Calu3 (cell line): ENCODE measurements at regions not wholly inside any gene's neighbourhood (a gene's known extent, or its start where the extent isn't known, plus 50 kb on each side); places are given as distances from the start of the nearest gene placed in this dataset.

Experiments
- BruUV-seq: library from RNA; stranded (reverse); fragments of 400-500 nt; replicated peaks from 2 replicates; lab custom pipeline; 2021; lab: Mats Ljungman, UMichigan
- CTCF ChIA-PET: fragments of 300-600 bp; sonication (Branson Sonifier 250); formaldehyde crosslinking; loops from one replicate; lab custom pipeline; 2022; ENCODE audit warnings: antibody characterized with exemption; lab: Charles Lee
- DNase-seq: peaks from one replicate; pipeline ENCODE4 v3.0.0; 2022
- H3K27ac Mint-ChIP-seq: one replicate; pipeline ENCODE4 v1.8.0; 2022; ENCODE audit warnings: mixed read lengths; ENCODE audit not compliant: unreplicated experiment
- H3K27me3 Mint-ChIP-seq: one replicate; pipeline ENCODE4 v1.8.0; 2022; ENCODE audit warnings: mixed read lengths; ENCODE audit not compliant: unreplicated experiment
- H3K36me3 Mint-ChIP-seq: one replicate; pipeline ENCODE4 v1.8.0; 2022; ENCODE audit warnings: mild to moderate bottlenecking, moderate library complexity, mixed read lengths; ENCODE audit not compliant: insufficient read depth, unreplicated experiment
- H3K4me1 Mint-ChIP-seq: one replicate; pipeline ENCODE4 v1.8.0; 2022; ENCODE audit warnings: mild to moderate bottlenecking, low read depth, mixed read lengths; ENCODE audit not compliant: unreplicated experiment
- H3K4me3 Mint-ChIP-seq: one replicate; pipeline ENCODE4 v1.8.0; 2022; ENCODE audit warnings: mild to moderate bottlenecking, low read depth, moderate library complexity, mixed read lengths; ENCODE audit not compliant: unreplicated experiment
- H3K9me3 Mint-ChIP-seq: one replicate; pipeline ENCODE4 v1.8.0; 2022; ENCODE audit warnings: low read depth, mixed read lengths; ENCODE audit not compliant: unreplicated experiment
- CTCF ChIP-seq: fragments of 200-600 bp; IDR thresholded peaks from one replicate; pipeline ENCODE4 v1.8.0; 2022; ENCODE audit warnings: antibody characterized with exemption; ENCODE audit not compliant: unreplicated experiment
- intact Hi-C: fragments of 100-400 bp; cut with micrococcal nuclease; formaldehyde crosslinking; loops from one replicate; pipeline ENCODE4 v1.10.0; 2022; ENCODE audit not compliant: unreplicated experiment

- Mint-ChIP-seq H3K36me3 (no peaks in the 10 kb centered on the region), H3K4me1 (no peaks in the 10 kb centered on the region), H3K27ac (no peak overlapping the region), H3K4me3 (no peak overlapping the region), H3K27me3 (no peaks in the 10 kb centered on the region), H3K9me3 (no peaks in the 10 kb centered on the region)
- CTCF ChIA-PET: interaction anchor here (0.6 kb wide), 1 partner anchor 24 kb away, joined by 3 read pairs; no protein-coding TSS in a partner anchor
- no peak for TF ChIP-seq CTCF
- BruUV-seq: no TSS peak
- intact Hi-C loops: no loop called here
- no peak for DNase-seq
Measured at GRCh38 chr3:105039004-105039403, 327.7 kb upstream of the ALCAM start.

- H3K27ac Mint-ChIP-seq: no peak overlapping the region
- intact Hi-C loops: no loop called here
- no peak for DNase-seq
- H3K36me3 Mint-ChIP-seq: no peaks in the 10 kb centered on the region
- H3K9me3 Mint-ChIP-seq: no peaks in the 10 kb centered on the region
- no TSS peak for BruUV-seq
- CTCF ChIA-PET: no interaction called here
- no peak for TF ChIP-seq CTCF
- H3K4me3 Mint-ChIP-seq: no peak overlapping the region
- H3K27me3 Mint-ChIP-seq: no peaks in the 10 kb centered on the region
- no peaks in the 10 kb centered on the region for H3K4me1 Mint-ChIP-seq
Measured at GRCh38 chr3:105040026-105040622, 326.6 kb upstream of the ALCAM start.

GRCh38 chr3:105042586-105042985 lies 324.1 kb upstream of the ALCAM start:
- no TSS peak for BruUV-seq

GRCh38 chr3:105051111-105051510 lies 315.6 kb upstream of the ALCAM start:
- intact Hi-C loops: no loop called here
- no peak overlapping the region for H3K4me3 Mint-ChIP-seq
- H3K27me3 Mint-ChIP-seq: no peaks in the 10 kb centered on the region
- no peak for TF ChIP-seq CTCF
- no peaks in the 10 kb centered on the region for H3K4me1 Mint-ChIP-seq
- H3K9me3 Mint-ChIP-seq: no peaks in the 10 kb centered on the region
- no peaks in the 10 kb centered on the region for H3K36me3 Mint-ChIP-seq
- BruUV-seq: no TSS peak
- no peak for DNase-seq
- H3K27ac Mint-ChIP-seq: no peak overlapping the region
- CTCF ChIA-PET: no interaction called here

More at GRCh38 chr3:105042586-105042985, 324.1 kb upstream of the ALCAM start:
- no peaks in the 10 kb centered on the region for H3K4me1 Mint-ChIP-seq
- no peaks in the 10 kb centered on the region for H3K27me3 Mint-ChIP-seq
- no peaks in the 10 kb centered on the region for H3K36me3 Mint-ChIP-seq
- TF ChIP-seq CTCF: no peak
- no peaks in the 10 kb centered on the region for H3K9me3 Mint-ChIP-seq
- intact Hi-C loops: no loop called here
- H3K4me3 Mint-ChIP-seq: no peak overlapping the region
- no peak for DNase-seq
- CTCF ChIA-PET: no interaction called here
- no peak overlapping the region for H3K27ac Mint-ChIP-seq
